MV-4-11 (cell line): ENCODE measurements at regions not wholly inside any gene's neighbourhood (a gene's known extent, or its start where the extent isn't known, plus 50 kb on each side); places are given as distances from the start of the nearest gene placed in this dataset.

Source experiments
- DNase-seq: peaks from one replicate; lab custom pipeline; 2025; lab: John Stamatoyannopoulos, UW

GRCh38 chr22:48981371-48982061, 846.2 kb downstream of the BRD1 start:
- DNase-seq, result no peak

GRCh38 chr22:48980918-48981317, 846.8 kb downstream of the BRD1 start:
- no peak for DNase-seq

- no peak for DNase-seq
Observed at GRCh38 chr22:48980409-48980808, 847.3 kb downstream of the BRD1 start.

- DNase-seq, result no peak
Observed at GRCh38 chr22:48979482-48979881, 848.2 kb downstream of the BRD1 start.

GRCh38 chr22:48976556-48977535, 850.8 kb downstream of the BRD1 start:
- no peak for DNase-seq

GRCh38 chr22:48975886-48976285, 851.8 kb downstream of the BRD1 start:
- no peak for DNase-seq

- no peak for DNase-seq
Observed at GRCh38 chr22:48975316-48975741, 852.3 kb downstream of the BRD1 start.

GRCh38 chr22:48974443-48975315, 853.0 kb downstream of the BRD1 start:
- no peak for DNase-seq

GRCh38 chr22:48973694-48974041, 854.0 kb downstream of the BRD1 start:
- no peak for DNase-seq

- DNase-seq, result no peak
Observed at GRCh38 chr22:48972979-48973693, 854.5 kb downstream of the BRD1 start.

- no peak for DNase-seq
Observed at GRCh38 chr22:48968201-48968959, 859.3 kb downstream of the BRD1 start.

- DNase-seq, result no peak
Observed at GRCh38 chr22:48963405-48963804, 864.3 kb downstream of the BRD1 start.

GRCh38 chr22:48961705-48962104, 866.0 kb downstream of the BRD1 start:
- no peak for DNase-seq

GRCh38 chr22:48960980-48961660, 866.6 kb downstream of the BRD1 start:
- no peak for DNase-seq

GRCh38 chr22:48960576-48960975, 867.1 kb downstream of the BRD1 start:
- no peak for DNase-seq

- no peak for DNase-seq
Observed at GRCh38 chr22:48959496-48959895, 868.2 kb downstream of the BRD1 start.

- DNase-seq, result no peak
Observed at GRCh38 chr22:48957987-48958321, 869.7 kb downstream of the BRD1 start.

- no peak for DNase-seq
Observed at GRCh38 chr22:48957311-48957986, 870.2 kb downstream of the BRD1 start.
